GM18870 (cell line): ENCODE measurements at regions not wholly inside any gene's neighbourhood (a gene's known extent, or its start where the extent isn't known, plus 50 kb on each side); places are given as distances from the start of the nearest gene placed in this dataset.

ENCODE experiments used
- ATAC-seq: cut with Tn5 transposase; IDR thresholded peaks from one replicate; pipeline ENCODE4 v1.9.1; 2021; ENCODE audit warnings: moderate library complexity; ENCODE audit not compliant: unreplicated experiment

- ATAC-seq, result no peak
These were observed 432.5 kb downstream of the GADD45G start for GRCh38 chr9:90037146-90037797.

DNA sequence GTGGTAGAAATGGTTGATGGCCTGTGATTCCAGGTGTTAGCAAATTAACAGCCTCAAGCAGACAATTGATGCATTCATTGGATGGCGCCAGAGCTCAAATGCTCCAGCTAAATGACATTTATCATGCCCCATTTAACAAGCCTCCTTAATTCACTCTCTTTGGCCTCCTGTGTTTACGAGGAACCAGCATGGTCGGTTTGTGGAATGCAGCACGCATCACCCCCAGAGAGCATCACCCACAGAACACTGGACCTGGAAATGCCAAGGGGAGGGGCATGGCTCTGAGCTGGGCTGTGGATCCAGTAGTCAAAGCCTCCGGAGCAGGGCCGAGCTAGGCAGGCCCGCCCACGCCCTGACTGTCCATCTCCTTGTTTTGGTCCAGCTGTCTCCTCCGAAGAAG lies 434.0 kb downstream of the GADD45G start:
- no peak for ATAC-seq

DNA sequence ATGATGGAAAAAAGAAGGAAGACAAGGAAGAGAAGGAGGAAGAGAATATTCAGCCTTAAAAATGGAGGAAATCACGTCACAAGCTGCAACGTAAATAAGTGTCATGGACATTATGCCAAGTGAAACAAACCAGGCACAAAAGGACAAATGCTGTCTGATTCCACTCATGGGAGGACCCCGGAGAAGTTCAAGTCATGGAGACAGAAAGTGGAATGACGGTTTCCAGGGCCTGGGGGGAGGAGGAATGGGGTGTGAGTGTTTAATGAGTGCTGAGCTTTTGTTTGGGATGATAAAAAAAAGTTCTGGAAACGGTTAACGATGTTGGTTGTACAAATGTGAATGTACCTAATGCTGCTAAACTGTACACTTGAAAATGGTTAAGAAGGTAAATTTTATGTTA lies 439.5 kb downstream of the GADD45G start:
- no peak for ATAC-seq

DNA sequence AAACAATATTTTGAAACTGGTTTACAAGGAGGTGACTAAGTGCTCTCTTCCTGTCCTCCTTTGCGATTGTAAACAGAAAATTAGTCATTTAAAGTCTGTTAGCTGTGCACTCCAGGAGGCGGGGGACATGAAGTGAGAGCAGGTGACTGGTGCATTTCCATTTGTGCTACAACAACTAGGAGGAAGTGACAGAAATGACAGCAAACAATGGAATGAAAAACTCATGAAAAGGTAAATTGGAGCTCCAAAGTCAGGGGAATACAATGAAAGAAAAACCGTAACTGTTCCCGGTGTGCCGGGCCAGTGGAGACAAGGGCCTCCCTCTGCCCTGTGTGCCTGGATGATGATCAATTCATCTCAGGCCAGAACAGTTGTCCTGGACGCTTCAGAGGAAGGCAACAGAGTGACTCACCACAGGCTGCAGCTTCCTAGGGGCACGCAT lies 439.9 kb downstream of the GADD45G start:
- no peak for ATAC-seq

DNA sequence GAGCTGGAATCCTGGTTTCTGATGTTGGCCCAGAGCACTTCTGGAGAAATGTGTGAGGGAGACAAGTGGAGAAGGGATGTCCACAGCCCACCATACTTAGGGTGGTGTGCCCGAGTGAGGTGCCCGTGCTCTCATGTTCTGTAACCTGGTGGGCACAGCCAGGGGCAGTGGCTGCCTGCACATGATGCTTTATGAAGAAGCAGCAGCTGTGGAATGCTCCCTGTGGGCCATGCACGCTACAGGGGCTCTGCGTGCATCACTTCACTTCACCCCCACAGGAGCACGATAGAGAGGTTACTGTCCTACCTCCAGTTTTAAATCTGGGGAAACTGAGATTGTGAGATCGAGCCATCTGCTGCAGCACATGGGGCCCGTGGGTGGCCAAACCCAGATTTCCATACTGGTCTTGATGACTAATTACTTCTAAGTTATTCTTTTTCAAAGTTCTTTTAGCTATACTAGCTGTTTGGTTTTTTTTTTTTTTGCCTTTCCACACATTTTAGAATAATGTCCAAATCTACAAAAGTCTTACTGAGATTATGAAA lies 441.6 kb downstream of the GADD45G start:
- no peak for ATAC-seq

- ATAC-seq, result no peak
These were observed 443.0 kb downstream of the GADD45G start for GRCh38 chr9:90047828-90048227.

- no peak for ATAC-seq
These were observed 447.6 kb downstream of the GADD45G start for GRCh38 chr9:90052366-90052765.

- ATAC-seq, result no peak
These were observed 448.2 kb downstream of the GADD45G start for GRCh38 chr9:90053027-90053426.

- ATAC-seq, result no peak
These were observed 450.0 kb downstream of the GADD45G start for GRCh38 chr9:90054810-90055209.

GRCh38 chr9:90055226-90055625 lies 450.4 kb downstream of the GADD45G start:
- no peak for ATAC-seq

DNA sequence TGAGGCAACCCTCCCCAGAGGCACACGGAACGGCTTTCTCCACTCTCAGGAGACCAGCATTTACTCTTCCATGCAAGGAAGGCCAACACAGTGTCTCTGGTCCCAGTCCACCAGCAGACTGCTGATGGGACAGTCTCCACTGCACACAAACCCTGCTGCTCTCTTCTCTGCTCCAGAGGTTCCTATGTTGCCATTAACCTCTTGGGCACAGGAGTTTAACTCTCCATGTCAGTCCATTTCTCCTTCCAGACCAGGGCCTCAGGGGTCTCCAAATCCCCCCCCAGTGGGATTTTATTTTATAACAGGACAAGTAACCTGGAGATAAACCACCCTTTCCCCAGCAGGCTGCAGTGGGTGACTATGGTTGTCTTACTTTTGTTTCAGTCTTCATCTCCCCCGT lies 452.5 kb downstream of the GADD45G start:
- ATAC-seq, result no peak

- ATAC-seq, result no peak
These were observed 453.5 kb downstream of the GADD45G start for GRCh38 chr9:90058182-90058763.

- ATAC-seq, result no peak
These were observed 454.6 kb downstream of the GADD45G start for GRCh38 chr9:90059436-90059835.

DNA sequence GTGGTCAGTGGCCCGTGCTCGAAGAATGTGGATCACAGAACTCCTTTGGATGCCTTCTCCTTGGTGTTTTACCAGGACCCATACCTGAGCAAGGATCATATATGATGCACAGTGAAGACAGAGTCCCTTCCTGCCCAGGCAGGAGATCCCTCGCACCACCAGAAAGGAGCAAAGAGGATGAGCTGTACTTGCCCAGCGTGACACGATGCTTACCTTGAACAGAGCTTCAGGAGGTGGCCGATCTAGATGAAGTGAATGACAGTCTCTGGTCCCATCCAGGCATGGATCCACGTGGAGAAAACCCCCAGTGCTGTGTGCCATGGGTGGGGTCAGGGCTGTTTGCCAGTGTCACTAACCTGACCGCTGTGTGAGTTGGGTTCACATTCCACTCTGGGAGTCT lies 455.4 kb downstream of the GADD45G start:
- ATAC-seq, result no peak

- ATAC-seq, result no peak
These were observed 456.4 kb downstream of the GADD45G start for GRCh38 chr9:90061187-90061586.

DNA sequence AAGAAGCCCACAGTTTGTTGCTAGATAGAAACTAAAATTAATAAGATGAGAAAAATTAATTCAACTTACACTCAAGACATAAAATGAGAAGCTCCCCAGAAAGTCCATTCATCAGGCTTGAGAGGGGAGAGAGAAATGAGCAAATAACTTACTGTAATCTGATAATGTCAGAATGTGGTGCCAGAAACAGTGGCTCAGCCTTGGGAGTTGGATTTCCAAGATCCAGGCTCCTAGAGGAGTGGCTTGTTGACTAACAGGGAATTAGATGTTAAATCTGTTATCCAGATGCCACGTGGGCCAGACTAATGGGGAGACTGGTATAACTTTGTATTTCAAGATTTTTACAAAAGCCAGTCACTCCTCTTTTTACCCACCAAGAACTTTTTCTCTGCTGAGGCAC lies 458.2 kb downstream of the GADD45G start:
- no peak for ATAC-seq

DNA sequence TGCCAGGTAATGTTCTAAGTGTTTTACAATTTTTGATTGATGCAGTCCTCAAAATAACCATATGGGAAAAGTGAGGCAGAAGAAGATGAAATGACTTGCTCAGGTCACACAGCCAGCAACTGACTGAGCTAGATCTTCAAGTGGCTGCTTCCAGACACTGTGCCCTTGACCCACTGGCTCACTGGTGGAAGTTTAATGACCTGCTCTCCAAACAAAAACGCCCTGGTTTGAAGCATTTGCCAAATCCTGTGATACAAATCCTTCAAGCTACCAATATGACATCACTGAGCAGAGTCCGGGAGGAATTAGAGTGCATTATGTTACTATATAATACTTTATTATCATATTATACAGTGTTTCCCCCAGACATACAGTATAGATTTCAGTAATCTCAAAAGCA lies 459.4 kb downstream of the GADD45G start:
- no peak for ATAC-seq

- no peak for ATAC-seq
These were observed 460.2 kb downstream of the GADD45G start for GRCh38 chr9:90064971-90065370.

DNA sequence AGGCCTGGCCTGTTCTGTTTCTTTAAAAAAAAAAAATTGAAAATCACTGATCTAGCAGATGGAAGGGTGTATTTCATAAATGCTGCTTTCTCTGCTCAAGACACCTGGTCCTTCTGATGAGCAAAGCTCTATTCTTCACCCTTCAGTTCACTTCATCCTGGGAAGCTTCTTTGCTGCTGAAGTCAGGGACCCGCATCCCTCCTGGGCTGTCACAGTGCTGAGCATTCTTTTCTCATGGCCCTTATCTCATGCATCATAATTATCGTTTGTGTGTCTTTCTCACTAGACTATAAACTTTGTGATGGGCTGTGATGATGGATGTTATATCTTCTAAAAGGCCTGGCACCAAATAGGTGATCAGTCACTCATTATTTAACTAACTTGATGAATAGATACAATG lies 461.0 kb downstream of the GADD45G start:
- no peak for ATAC-seq

DNA sequence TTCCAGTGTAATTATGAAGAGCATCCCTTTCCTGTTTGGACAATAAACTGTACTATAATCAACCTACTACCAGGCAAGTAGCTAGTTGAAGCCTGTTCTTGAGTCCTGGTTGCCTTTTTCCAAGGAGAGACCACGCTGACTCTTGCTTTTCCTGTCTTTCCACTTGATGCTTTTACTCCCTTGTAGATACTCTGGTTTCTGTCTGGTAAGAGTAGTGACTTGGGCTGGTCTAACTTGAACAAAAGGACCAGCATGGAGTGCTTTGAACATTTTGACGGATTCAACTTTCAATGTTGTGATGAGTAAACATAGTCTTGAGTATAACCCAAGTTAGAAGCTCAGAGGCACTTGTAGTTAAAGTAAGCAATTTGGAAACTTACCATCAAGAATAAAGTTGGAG lies 464.3 kb downstream of the GADD45G start:
- ATAC-seq, result no peak

GRCh38 chr9:90070056-90070455 lies 465.2 kb downstream of the GADD45G start:
- ATAC-seq, result no peak

- ATAC-seq, result no peak
These were observed 465.7 kb downstream of the GADD45G start for GRCh38 chr9:90070469-90070868.
